ENCODE measurements at regions not wholly inside any gene's neighbourhood (a gene's known extent, or its start where the extent isn't known, plus 50 kb on each side); places are given as distances from the start of the nearest gene placed in this dataset.

DNA sequence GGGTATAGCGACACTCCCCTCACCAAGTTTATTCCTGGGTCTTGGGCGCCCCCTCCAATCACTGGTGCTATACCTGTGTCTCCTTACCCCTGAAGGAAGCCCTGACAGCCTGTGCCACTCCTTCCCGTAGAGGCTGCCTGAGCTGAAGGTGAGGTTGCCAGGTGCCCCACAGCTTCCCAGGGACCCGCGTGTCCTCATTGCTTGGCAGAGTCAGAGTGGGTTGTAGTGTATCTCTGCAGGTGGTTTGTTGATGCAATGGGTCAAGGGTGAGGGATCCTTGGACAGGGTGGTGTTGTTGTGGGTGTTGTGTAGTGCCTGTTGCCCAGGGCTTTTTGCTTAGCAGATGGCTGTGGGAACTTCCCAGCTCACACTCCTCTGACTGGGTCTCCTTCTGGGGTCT is 438.7 kb upstream of the FSIP2 start:
- no peak for DNase-seq (ENCODE audit: extremely low read depth in 1 of 4, low spot score in 3 of 4)
- WGBS (ENCODE audit: insufficient coverage, low coverage, missing lambda C conversion rate), result 0% methylated on average over 5 of the region's 5 CpGs
- Histone ChIP-seq H3K4me2 (ENCODE audit: insufficient read depth, low read length) (no peak overlapping the region), H3K9ac (ENCODE audit: insufficient read depth in 1 of 2, low read depth in 2 of 2, low read length in 2 of 2) (no peak overlapping the region), H3K9me3 (replicated peaks; ENCODE audit: control insufficient read depth, insufficient read depth, low read depth, low read length) (peaks cover 2% of the 10 kb centered on the region; the same call in 1 of the 2 replicates), H3K27me3 (ENCODE audit: control insufficient read depth in 2 of 2, insufficient read depth in 2 of 2, low read length in 2 of 2) (no peaks in the 10 kb centered on the region), H3K36me3 (ENCODE audit: control insufficient read depth, insufficient read depth, low read length) (no peaks in the 10 kb centered on the region), H3K9me1 (ENCODE audit: control insufficient read depth, insufficient read depth, low read length) (no peaks in the 10 kb centered on the region), H3K27ac (ENCODE audit: extremely low read depth, low read depth, low read length) (no peak overlapping the region), H3K79me2 (ENCODE audit: control insufficient read depth, insufficient read depth, low read length) (no peaks in the 10 kb centered on the region), H2AFZ (ENCODE audit: low read depth, low read length) (no peak overlapping the region), H3K4me3 (no peak overlapping the region), H3K4me1 (replicated peaks in 1 of 2; ENCODE audit: control insufficient read depth in 2 of 2, insufficient read depth in 2 of 2, low read length in 2 of 2) (no peaks in the 10 kb centered on the region), H4K20me1 (replicated peaks; ENCODE audit: control insufficient read depth, insufficient read depth, low read length) (no peaks in the 10 kb centered on the region)
- ATAC-seq, result no peak
- no TSS peak for BruUV-seq (replicated peaks)
- no peak for TF ChIP-seq NR2C1 (IDR thresholded peaks at IDR 0.05)
- no peak for TF ChIP-seq NR2C1 (tag; IDR thresholded peaks at IDR 0.05)
- TF ChIP-seq SAFB2 (IDR thresholded peaks at IDR 0.05; ENCODE audit: borderline replicate concordance, low read depth, low read length, severe bottlenecking), result no peak
- TF ChIP-seq ZBTB1 (CRISPR knock-in tag; IDR thresholded peaks at IDR 0.05; ENCODE audit: borderline replicate concordance, low read depth), result no peak
- no peak for TF ChIP-seq POU5F1 (IDR thresholded peaks at IDR 0.05; ENCODE audit: borderline replicate concordance, low read depth, low read length, partially characterized antibody)
- TF ChIP-seq ZNF184 (CRISPR knock-in tag; IDR thresholded peaks at IDR 0.05), result no peak
- no peak for TF ChIP-seq EWSR1 (IDR thresholded peaks at IDR 0.05; ENCODE audit: borderline replicate concordance, low read depth, partially characterized antibody)
- TF ChIP-seq, protein P1, sequence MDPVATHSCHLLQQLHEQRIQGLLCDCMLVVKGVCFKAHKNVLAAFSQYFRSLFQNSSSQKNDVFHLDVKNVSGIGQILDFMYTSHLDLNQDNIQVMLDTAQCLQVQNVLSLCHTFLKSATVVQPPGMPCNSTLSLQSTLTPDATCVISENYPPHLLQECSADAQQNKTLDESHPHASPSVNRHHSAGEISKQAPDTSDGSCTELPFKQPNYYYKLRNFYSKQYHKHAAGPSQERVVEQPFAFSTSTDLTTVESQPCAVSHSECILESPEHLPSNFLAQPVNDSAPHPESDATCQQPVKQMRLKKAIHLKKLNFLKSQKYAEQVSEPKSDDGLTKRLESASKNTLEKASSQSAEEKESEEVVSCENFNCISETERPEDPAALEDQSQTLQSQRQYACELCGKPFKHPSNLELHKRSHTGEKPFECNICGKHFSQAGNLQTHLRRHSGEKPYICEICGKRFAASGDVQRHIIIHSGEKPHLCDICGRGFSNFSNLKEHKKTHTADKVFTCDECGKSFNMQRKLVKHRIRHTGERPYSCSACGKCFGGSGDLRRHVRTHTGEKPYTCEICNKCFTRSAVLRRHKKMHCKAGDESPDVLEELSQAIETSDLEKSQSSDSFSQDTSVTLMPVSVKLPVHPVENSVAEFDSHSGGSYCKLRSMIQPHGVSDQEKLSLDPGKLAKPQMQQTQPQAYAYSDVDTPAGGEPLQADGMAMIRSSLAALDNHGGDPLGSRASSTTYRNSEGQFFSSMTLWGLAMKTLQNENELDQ (CRISPR knock-in tag; IDR thresholded peaks at IDR 0.05; ENCODE audit: borderline replicate concordance), result no peak
- no peak for TF ChIP-seq ETV6 (IDR thresholded peaks at IDR 0.05; ENCODE audit: borderline replicate concordance in 1 of 2, low read depth in 2 of 2, low read length in 1 of 2)
- no peak for TF ChIP-seq ETV6 (CRISPR knock-in tag; IDR thresholded peaks at IDR 0.05; ENCODE audit: borderline replicate concordance)
- TF ChIP-seq RAD21 (CRISPR knock-in tag; conservative IDR thresholded peaks at IDR 0.05 in 1 of 2, IDR thresholded peaks at IDR 0.05 in 1 of 2), result no peak
- TF ChIP-seq RUNX1 (IDR thresholded peaks at IDR 0.05; ENCODE audit: low read depth), result no peak
- no peak for TF ChIP-seq RHOXF2B (CRISPR knock-in tag; conservative IDR thresholded peaks at IDR 0.05)
- TF ChIP-seq MCM5 (IDR thresholded peaks at IDR 0.05; ENCODE audit: low read depth), result no peak
- TF ChIP-seq, protein P2, sequence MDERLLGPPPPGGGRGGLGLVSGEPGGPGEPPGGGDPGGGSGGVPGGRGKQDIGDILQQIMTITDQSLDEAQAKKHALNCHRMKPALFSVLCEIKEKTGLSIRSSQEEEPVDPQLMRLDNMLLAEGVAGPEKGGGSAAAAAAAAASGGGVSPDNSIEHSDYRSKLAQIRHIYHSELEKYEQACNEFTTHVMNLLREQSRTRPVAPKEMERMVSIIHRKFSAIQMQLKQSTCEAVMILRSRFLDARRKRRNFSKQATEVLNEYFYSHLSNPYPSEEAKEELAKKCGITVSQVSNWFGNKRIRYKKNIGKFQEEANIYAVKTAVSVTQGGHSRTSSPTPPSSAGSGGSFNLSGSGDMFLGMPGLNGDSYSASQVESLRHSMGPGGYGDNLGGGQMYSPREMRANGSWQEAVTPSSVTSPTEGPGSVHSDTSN (CRISPR knock-in tag; IDR thresholded peaks at IDR 0.05; ENCODE audit: low read depth), result no peak
- TF ChIP-seq, protein P2 (tag; conservative IDR thresholded peaks at IDR 0.05; ENCODE audit: low read depth), result no peak
- ChIA-PET POLR2A (no interaction called here), CTCF (ENCODE audit: low intra/inter-chr PET ratio) (no interaction called here)
- FAIRE-seq, result no peak
- intact Hi-C loops (cut with micrococcal nuclease) (loop anchor here (5.0 kb wide), 1 partner anchor 352 kb away; no protein-coding TSS in a partner anchor), in situ Hi-C loops (cut with MboI) (no loop called here)
